A673 (cell line): ENCODE measurements at regions not wholly inside any gene's neighbourhood (a gene's known extent, or its start where the extent isn't known, plus 50 kb on each side); places are given as distances from the start of the nearest gene placed in this dataset.

ENCODE experiments used
- BruUV-seq: library from RNA; stranded (reverse); fragments of 400-500 nt; replicated peaks from 2 replicates; lab custom pipeline; 2021; lab: Mats Ljungman, UMichigan
- CTCF ChIA-PET: fragments of 300-600 bp; sonication (Branson Sonifier 250); formaldehyde crosslinking; loops from one replicate; lab custom pipeline; 2022; ENCODE audit warnings: antibody characterized with exemption; lab: Charles Lee
- POLR2A ChIA-PET: fragments of 300-600 bp; sonication (Branson Sonifier 250); formaldehyde crosslinking; loops from one replicate; lab custom pipeline; 2022; ENCODE audit warnings: antibody characterized with exemption; ENCODE audit not compliant: low non-redundant PET; lab: Charles Lee
- DNase-seq: peaks from one replicate; pipeline ENCODE4 v3.0.0-alpha.2; 2015; ENCODE audit warnings: low spot score
- H3K27ac ChIP-seq: fragments of 200-600 bp; sonication (generic); 2 replicates; pipeline ENCODE4 v1.5.1; 2016; ENCODE audit warnings: mixed run types, low read depth, mild to moderate bottlenecking, mixed read lengths, antibody characterized with exemption, low read length; ENCODE audit not compliant: poor library complexity, severe bottlenecking
- H3K27me3 ChIP-seq: fragments of 200-600 bp; sonication (generic); replicated peaks from 2 replicates; pipeline ENCODE4 v1.6.1; 2017; ENCODE audit warnings: mixed run types, low read depth, mild to moderate bottlenecking, mixed read lengths, antibody characterized with exemption, low read length; ENCODE audit not compliant: insufficient read depth, poor library complexity
- H3K36me3 ChIP-seq: fragments of 200-600 bp; sonication (generic); 2 replicates; pipeline ENCODE4 v1.6.1; 2016; ENCODE audit warnings: mixed run types, mild to moderate bottlenecking, mixed read lengths, antibody characterized with exemption, low read length; ENCODE audit not compliant: insufficient read depth, poor library complexity, severe bottlenecking
- H3K4me1 ChIP-seq: fragments of 200-600 bp; sonication (generic); 2 replicates; pipeline ENCODE4 v1.6.1; 2017; ENCODE audit warnings: mixed run types, mild to moderate bottlenecking, mixed read lengths, antibody characterized with exemption, low read length; ENCODE audit not compliant: insufficient read depth, poor library complexity, severe bottlenecking
- H3K4me3 ChIP-seq: fragments of 200-600 bp; sonication (generic); 2 replicates; pipeline ENCODE4 v1.5.1; 2016; ENCODE audit warnings: low read depth, mixed run types, mild to moderate bottlenecking, mixed read lengths, low read length; ENCODE audit not compliant: poor library complexity, severe bottlenecking
- H3K9me3 ChIP-seq: fragments of 200-600 bp; sonication (generic); 2 replicates; pipeline ENCODE4 v1.6.1; 2016; ENCODE audit warnings: mixed run types, low read depth, mild to moderate bottlenecking, mixed read lengths, antibody characterized with exemption, low read length; ENCODE audit not compliant: poor library complexity, severe bottlenecking
- CTCF ChIP-seq: fragments of 300-800, 200-600 bp; sonication (generic); conservative IDR thresholded peaks from 2 replicates; pipeline ENCODE4 v1.5.1; 2017; ENCODE audit warnings: low read depth, mild to moderate bottlenecking, antibody characterized with exemption, low read length, moderate library complexity, mixed read lengths
- EZH2 ChIP-seq: fragments of 200-600 bp; sonication (generic); IDR thresholded peaks from 2 replicates; pipeline ENCODE4 v1.6.1; 2017; ENCODE audit warnings: borderline replicate concordance, low read depth, mild to moderate bottlenecking, mixed read lengths, antibody characterized with exemption, low read length; ENCODE audit not compliant: poor library complexity, severe bottlenecking
- intact Hi-C: fragments of 100-400 bp; cut with micrococcal nuclease; formaldehyde crosslinking; loops from one replicate; pipeline ENCODE4 v1.10.0; 2022; ENCODE audit not compliant: unreplicated experiment

DNA sequence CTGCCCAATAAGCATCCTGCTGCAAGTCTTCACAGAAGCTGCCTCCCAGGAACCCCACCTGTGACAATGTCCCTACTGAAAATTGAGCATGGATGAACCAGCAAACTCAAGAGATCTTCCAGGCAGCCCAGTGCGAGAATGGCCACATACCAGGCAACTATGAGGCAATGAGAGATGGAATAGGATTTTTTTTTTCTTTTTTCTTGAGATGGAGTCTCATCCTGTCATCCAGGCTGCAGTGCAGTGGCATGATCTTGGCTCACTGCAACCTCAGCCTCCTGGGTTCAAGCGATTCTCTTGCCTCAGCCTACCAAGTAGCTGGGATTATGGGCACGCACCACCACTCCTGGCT is 60.9 kb upstream of the ARL8B start:
- ChIA-PET POLR2A (no interaction called here), CTCF (no interaction called here)
- no peak for DNase-seq
- BruUV-seq, result no TSS peak
- no peaks in the 10 kb centered on the region for H3K36me3 ChIP-seq
- intact Hi-C loops, result no loop called here
- H3K27ac ChIP-seq, result no peak overlapping the region
- H3K27me3 ChIP-seq, result no peaks in the 10 kb centered on the region
- H3K9me3 ChIP-seq, result no peaks in the 10 kb centered on the region
- no peak overlapping the region for H3K4me3 ChIP-seq
- peaks cover 15% of the 10 kb centered on the region for H3K4me1 ChIP-seq
- TF ChIP-seq CTCF, result no peak
- TF ChIP-seq EZH2, result no peak

DNA sequence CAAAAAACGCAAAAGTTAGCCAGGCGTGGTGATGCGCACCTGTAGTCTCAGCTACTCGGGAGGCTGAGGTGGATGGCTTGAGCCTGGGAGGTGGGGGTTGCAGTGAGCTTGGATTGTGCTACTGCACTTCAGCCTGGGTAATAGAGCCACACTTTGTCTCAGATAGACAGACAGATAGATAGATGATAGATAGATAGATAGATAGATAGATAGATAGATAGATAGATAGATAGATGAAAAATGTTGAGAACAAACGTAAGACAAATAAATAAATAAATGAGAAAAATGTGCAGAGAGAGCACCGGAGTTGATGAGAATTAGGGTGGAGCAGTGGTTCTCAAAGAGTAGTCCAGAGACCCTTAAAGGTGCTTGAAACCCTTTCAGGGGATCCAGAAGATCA is 58.4 kb upstream of the ARL8B start:
- Histone ChIP-seq H3K36me3 (no peaks in the 10 kb centered on the region), H3K4me3 (no peak overlapping the region), H3K27ac (no peak overlapping the region), H3K4me1 (peaks cover 8% of the 10 kb centered on the region), H3K9me3 (no peaks in the 10 kb centered on the region), H3K27me3 (no peaks in the 10 kb centered on the region)
- no peak for DNase-seq
- intact Hi-C loops, result no loop called here
- ChIA-PET POLR2A (no interaction called here), CTCF (no interaction called here)
- no TSS peak for BruUV-seq
- TF ChIP-seq EZH2 (no peak), CTCF (no peak)

DNA sequence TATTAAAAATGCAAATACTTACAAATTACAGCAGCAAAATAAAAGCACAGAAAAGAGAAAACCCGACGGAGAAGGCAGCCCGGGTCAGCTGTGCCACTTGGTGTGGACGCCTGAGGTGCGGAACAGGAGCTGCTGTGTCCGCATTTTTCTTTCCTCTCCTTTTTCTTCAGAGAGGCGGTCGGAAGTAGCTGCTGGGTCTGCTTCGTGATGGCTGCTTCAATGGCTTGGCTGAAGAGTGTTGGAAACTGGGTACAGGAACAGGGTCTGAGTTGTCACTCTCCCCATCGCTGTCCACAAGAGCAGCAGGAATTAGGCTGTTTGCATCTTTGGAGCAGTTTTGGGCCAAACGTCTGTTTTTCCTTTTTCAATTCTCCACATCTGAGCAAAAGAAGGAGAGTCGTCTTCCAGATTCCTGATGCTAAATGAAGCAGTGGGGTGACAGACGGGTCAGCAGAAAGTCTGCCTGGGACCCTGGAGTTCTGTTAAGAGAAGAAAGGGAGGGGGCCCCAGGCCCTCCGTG is 53.5 kb upstream of the ARL8B start:
- CTCF ChIA-PET, result no interaction called here
- no peaks in the 10 kb centered on the region for H3K4me1 ChIP-seq
- no peak for DNase-seq
- POLR2A ChIA-PET, result no interaction called here
- no peaks in the 10 kb centered on the region for H3K9me3 ChIP-seq
- H3K36me3 ChIP-seq, result no peaks in the 10 kb centered on the region
- H3K4me3 ChIP-seq, result no peak overlapping the region
- no TSS peak for BruUV-seq
- no peaks in the 10 kb centered on the region for H3K27me3 ChIP-seq
- intact Hi-C loops, result no loop called here
- TF ChIP-seq CTCF (no peak), EZH2 (no peak)
- H3K27ac ChIP-seq, result no peak overlapping the region
